ENCODE measurements at regions not wholly inside any gene's neighbourhood (a gene's known extent, or its start where the extent isn't known, plus 50 kb on each side); places are given as distances from the start of the nearest gene placed in this dataset.
"Not testable (repeated sequence)": the region's sequence is repeated elsewhere in the genome, so short reads cannot be mapped to it uniquely, and the experiment has no call there.

GRCh38 chr1:194640322-194640721 lies 1453.9 kb upstream of the B3GALT2 start:
- intact Hi-C loops (cut with DNase I) = no loop called here
- FAIRE-seq (no peak), DNase-seq (no peak)
- H3K36me3 ChIP-seq (ENCODE audit: control insufficient read depth in 2 of 3, insufficient read depth in 3 of 3, low read length in 3 of 3) = no peaks in the 10 kb centered on the region
- no peaks in the 10 kb centered on the region for H3K27me3 ChIP-seq (ENCODE audit: control insufficient read depth, insufficient read depth, low read length)
- H3K4me3 ChIP-seq (ENCODE audit: low read length in 3 of 3) = no peak overlapping the region
- no peak for TF ChIP-seq CTCF (IDR thresholded peaks at IDR 0.05; ENCODE audit: borderline replicate concordance, extremely low read depth, insufficient read depth)
- H3K9me3 ChIP-seq (ENCODE audit: control insufficient read depth in 2 of 3, insufficient read depth in 1 of 3, low read length in 3 of 3) = peaks cover 0 to 3% (median 0%) of the 10 kb centered on the region in 3 donors
- H3K27ac ChIP-seq (ENCODE audit: low read depth in 2 of 2, low read length in 2 of 2) = no peak overlapping the region
- no peaks in the 10 kb centered on the region for H3K4me1 ChIP-seq (ENCODE audit: control insufficient read depth in 2 of 3, insufficient read depth in 2 of 3, low read depth in 1 of 3, low read length in 3 of 3)
- H3K9ac ChIP-seq (ENCODE audit: low read length in 3 of 3) = no peak overlapping the region

DNA sequence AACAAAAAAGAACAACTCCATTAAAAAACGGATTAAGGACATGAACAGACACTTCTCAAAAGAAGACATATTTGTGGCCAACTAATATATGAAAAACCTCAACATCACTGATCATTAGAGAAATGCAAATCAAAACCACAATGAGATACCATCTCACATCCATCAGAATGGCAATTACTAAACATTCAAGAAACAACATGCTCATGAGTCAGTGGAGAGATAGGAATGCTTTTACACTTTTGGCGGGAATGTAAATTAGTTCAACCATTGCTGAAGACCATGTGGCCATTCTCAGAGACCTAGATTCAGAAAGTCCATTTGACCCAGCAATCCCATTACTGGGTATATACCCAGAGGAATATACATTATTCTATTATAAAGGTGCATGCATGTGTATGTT lies 1442.6 kb upstream of the B3GALT2 start:
- FAIRE-seq (no peak), DNase-seq (no peak)
- no peak for TF ChIP-seq CTCF (IDR thresholded peaks at IDR 0.05; ENCODE audit: borderline replicate concordance, extremely low read depth, insufficient read depth)
- Histone ChIP-seq H3K36me3 (ENCODE audit: control insufficient read depth in 2 of 3, insufficient read depth in 3 of 3, low read length in 3 of 3) (no peaks in the 10 kb centered on the region), H3K4me3 (ENCODE audit: low read length in 3 of 3) (no peak overlapping the region), H3K27ac (ENCODE audit: low read depth in 2 of 2, low read length in 2 of 2) (no peak overlapping the region), H3K27me3 (ENCODE audit: control insufficient read depth, insufficient read depth, low read length) (no peaks in the 10 kb centered on the region), H3K4me1 (ENCODE audit: control insufficient read depth in 2 of 3, insufficient read depth in 2 of 3, low read depth in 1 of 3, low read length in 3 of 3) (no peaks in the 10 kb centered on the region), H3K9ac (ENCODE audit: low read length in 3 of 3) (no peak overlapping the region), H3K9me3 (ENCODE audit: control insufficient read depth in 2 of 3, insufficient read depth in 1 of 3, low read length in 3 of 3) (no peaks in the 10 kb centered on the region)
- intact Hi-C loops (cut with DNase I) = no loop called here

- no peak overlapping the region for H3K9ac ChIP-seq (ENCODE audit: low read length in 3 of 3)
- no peaks in the 10 kb centered on the region for H3K36me3 ChIP-seq (ENCODE audit: control insufficient read depth in 2 of 3, insufficient read depth in 3 of 3, low read length in 3 of 3)
- DNase-seq (no peak), FAIRE-seq (no peak)
- no peak overlapping the region for H3K27ac ChIP-seq (ENCODE audit: low read depth in 2 of 2, low read length in 2 of 2)
- no peaks in the 10 kb centered on the region for H3K27me3 ChIP-seq (ENCODE audit: control insufficient read depth, insufficient read depth, low read length)
- TF ChIP-seq CTCF (IDR thresholded peaks at IDR 0.05; ENCODE audit: borderline replicate concordance, extremely low read depth, insufficient read depth) = no peak
- no peak overlapping the region for H3K4me3 ChIP-seq (ENCODE audit: low read length in 3 of 3)
- H3K4me1 ChIP-seq (ENCODE audit: control insufficient read depth in 2 of 3, insufficient read depth in 2 of 3, low read depth in 1 of 3, low read length in 3 of 3) = no peaks in the 10 kb centered on the region
- no peaks in the 10 kb centered on the region for H3K9me3 ChIP-seq (ENCODE audit: control insufficient read depth in 2 of 3, insufficient read depth in 1 of 3, low read length in 3 of 3)
- intact Hi-C loops (cut with DNase I) = no loop called here
These were observed 1438.4 kb upstream of the B3GALT2 start for GRCh38 chr1:194624833-194625232.

GRCh38 chr1:194618101-194618500 lies 1431.7 kb upstream of the B3GALT2 start:
- no peaks in the 10 kb centered on the region for H3K27me3 ChIP-seq (ENCODE audit: control insufficient read depth, insufficient read depth, low read length)
- H3K9me3 ChIP-seq (ENCODE audit: control insufficient read depth in 2 of 3, insufficient read depth in 1 of 3, low read length in 3 of 3) = peaks cover 0 to 6% (median 0%) of the 10 kb centered on the region in 3 donors
- H3K27ac ChIP-seq (ENCODE audit: low read depth in 2 of 2, low read length in 2 of 2) = no peak overlapping the region
- intact Hi-C loops (cut with DNase I) = no loop called here
- FAIRE-seq (no peak), DNase-seq (no peak)
- H3K36me3 ChIP-seq (ENCODE audit: control insufficient read depth in 2 of 3, insufficient read depth in 3 of 3, low read length in 3 of 3) = no peaks in the 10 kb centered on the region
- H3K9ac ChIP-seq (ENCODE audit: low read length in 3 of 3) = no peak overlapping the region
- H3K4me1 ChIP-seq (ENCODE audit: control insufficient read depth in 2 of 3, insufficient read depth in 2 of 3, low read depth in 1 of 3, low read length in 3 of 3) = no peaks in the 10 kb centered on the region
- TF ChIP-seq CTCF (IDR thresholded peaks at IDR 0.05; ENCODE audit: borderline replicate concordance, extremely low read depth, insufficient read depth) = no peak
- H3K4me3 ChIP-seq (ENCODE audit: low read length in 3 of 3) = no peak overlapping the region

- H3K27ac ChIP-seq (ENCODE audit: low read depth in 2 of 2, low read length in 2 of 2); DNase-seq; H3K27me3 ChIP-seq (ENCODE audit: control insufficient read depth, insufficient read depth, low read length); H3K9me3 ChIP-seq (ENCODE audit: control insufficient read depth in 2 of 3, insufficient read depth in 1 of 3, low read length in 3 of 3); H3K9ac ChIP-seq (ENCODE audit: low read length in 3 of 3); H3K4me3 ChIP-seq (ENCODE audit: low read length in 3 of 3); H3K4me1 ChIP-seq (ENCODE audit: control insufficient read depth in 2 of 3, insufficient read depth in 2 of 3, low read depth in 1 of 3, low read length in 3 of 3); FAIRE-seq; intact Hi-C loops (cut with DNase I); H3K36me3 ChIP-seq (ENCODE audit: control insufficient read depth in 2 of 3, insufficient read depth in 3 of 3, low read length in 3 of 3): not testable (repeated sequence)
These were observed 1430.9 kb upstream of the B3GALT2 start for GRCh38 chr1:194617272-194617671.

Data from kidney (tissue), 13 donors.